ENCODE measurements at regions not wholly inside any gene's neighbourhood (a gene's known extent, or its start where the extent isn't known, plus 50 kb on each side); places are given as distances from the start of the nearest gene placed in this dataset.

- Histone ChIP-seq H3K79me2 (ENCODE audit: low read depth) (no peaks in the 10 kb centered on the region), H3K4me2 (no peak overlapping the region), H3F3A (ENCODE audit: low read depth) (no peaks in the 10 kb centered on the region), H2AFZ (replicated peaks) (no peak overlapping the region), H4K20me1 (ENCODE audit: low read depth) (no peaks in the 10 kb centered on the region), H3K27ac (no peak overlapping the region), H3K9ac (no peak overlapping the region), H3K9me3 (ENCODE audit: low read depth) (no peaks in the 10 kb centered on the region), H3K36me3 (no peaks in the 10 kb centered on the region), H3K4me1 (peaks cover 9% of the 10 kb centered on the region), H3K4me3 (no peak overlapping the region), H3K27me3 (no peaks in the 10 kb centered on the region)
- Mint-ChIP-seq H3K9me3 (peaks cover 11% of the 10 kb centered on the region), H3K27me3 (ENCODE audit: insufficient read depth, low read depth) (peaks cover 8% of the 10 kb centered on the region), H3K4me3 (no peak overlapping the region), H3K4me1 (peaks cover 34% of the 10 kb centered on the region), H3K27ac (peak overlapping the region; percentile 4), H3K36me3 (no peaks in the 10 kb centered on the region)
- TF ChIP-seq EZH2 (IDR thresholded peaks at IDR 0.05) (no peak), EZH2phosphoT487 (IDR thresholded peaks at IDR 0.05) (no peak), CTCF (IDR thresholded peaks at IDR 0.05) (no peak)
- no peak for DNase-seq (ENCODE audit: low spot score)
These were observed 100.6 kb downstream of the BAMBI start for GRCh38 chr10:28777911-28778310.

GRCh38 chr10:28778524-28778923 lies 101.2 kb downstream of the BAMBI start:
- Mint-ChIP-seq H3K9me3 (peaks cover 7% of the 10 kb centered on the region), H3K36me3 (no peaks in the 10 kb centered on the region), H3K4me1 (peaks cover 36% of the 10 kb centered on the region), H3K27me3 (ENCODE audit: insufficient read depth, low read depth) (peaks cover 6% of the 10 kb centered on the region), H3K4me3 (no peak overlapping the region), H3K27ac (no peak overlapping the region)
- Histone ChIP-seq H3K36me3 (no peaks in the 10 kb centered on the region), H4K20me1 (ENCODE audit: low read depth) (no peaks in the 10 kb centered on the region), H3K27ac (no peak overlapping the region), H3K79me2 (ENCODE audit: low read depth) (no peaks in the 10 kb centered on the region), H2AFZ (replicated peaks) (no peak overlapping the region), H3K4me2 (no peak overlapping the region), H3F3A (ENCODE audit: low read depth) (no peaks in the 10 kb centered on the region), H3K4me3 (no peak overlapping the region), H3K9me3 (ENCODE audit: low read depth) (no peaks in the 10 kb centered on the region), H3K27me3 (no peaks in the 10 kb centered on the region), H3K4me1 (peaks cover 9% of the 10 kb centered on the region), H3K9ac (no peak overlapping the region)
- TF ChIP-seq EZH2phosphoT487 (IDR thresholded peaks at IDR 0.05) (no peak), EZH2 (IDR thresholded peaks at IDR 0.05) (no peak), CTCF (IDR thresholded peaks at IDR 0.05) (no peak)
- no peak for DNase-seq (ENCODE audit: low spot score)

- H3K9me3 ChIP-seq (ENCODE audit: low read depth): no peaks in the 10 kb centered on the region
- Mint-ChIP-seq H3K27ac (no peak overlapping the region), H3K4me3 (no peak overlapping the region), H3K4me1 (peaks cover 37% of the 10 kb centered on the region), H3K9me3 (peaks cover 2% of the 10 kb centered on the region), H3K27me3 (ENCODE audit: insufficient read depth, low read depth) (peaks cover 9% of the 10 kb centered on the region), H3K36me3 (no peaks in the 10 kb centered on the region)
- H2AFZ ChIP-seq (replicated peaks): no peak overlapping the region
- no peaks in the 10 kb centered on the region for H3F3A ChIP-seq (ENCODE audit: low read depth)
- DNase-seq (ENCODE audit: low spot score): no peak
- H3K79me2 ChIP-seq (ENCODE audit: low read depth): no peaks in the 10 kb centered on the region
- TF ChIP-seq EZH2 (IDR thresholded peaks at IDR 0.05) (no peak), EZH2phosphoT487 (IDR thresholded peaks at IDR 0.05) (no peak), CTCF (IDR thresholded peaks at IDR 0.05) (no peak)
- H3K27ac ChIP-seq: no peak overlapping the region
- no peaks in the 10 kb centered on the region for H3K36me3 ChIP-seq
- no peaks in the 10 kb centered on the region for H4K20me1 ChIP-seq (ENCODE audit: low read depth)
- H3K4me1 ChIP-seq: no peaks in the 10 kb centered on the region
- H3K27me3 ChIP-seq: no peaks in the 10 kb centered on the region
- H3K4me2 ChIP-seq: no peak overlapping the region
- no peak overlapping the region for H3K4me3 ChIP-seq
- no peak overlapping the region for H3K9ac ChIP-seq
These were observed 104.0 kb downstream of the BAMBI start for GRCh38 chr10:28781296-28781695.

Measured in neural progenitor cell (in vitro differentiated cells).